ENCODE measurements at regions not wholly inside any gene's neighbourhood (a gene's known extent, or its start where the extent isn't known, plus 50 kb on each side); places are given as distances from the start of the nearest gene placed in this dataset.
A peak's percentile ranks its signal among the peaks of the same experiment; 100 is the strongest.

- Histone ChIP-seq H3K36me3 (no peaks in the 10 kb centered on the region), H3K27ac (no peak overlapping the region), H3K4me3 (no peak overlapping the region), H3K4me1 (no peaks in the 10 kb centered on the region), H3K27me3 (replicated peaks in 1 of 7) (no peaks in the 10 kb centered on the region), H3K9me3 (no peaks in the 10 kb centered on the region)
- TF ChIP-seq CTCF (IDR thresholded peaks at IDR 0.05 in 8 of 11, conservative IDR thresholded peaks at IDR 0.05 in 3 of 11) (no peak), POLR2AphosphoS5 (IDR thresholded peaks at IDR 0.05) (no peak)
- WGBS, 5 donors = 83 to 95% (median 87%) methylated on average over 3 of the region's 3 CpGs
- DNase-seq = peak; percentile 41
- intact Hi-C loops (cut with DNase I; ENCODE audit: low total_unique reads) = no loop called here
These were observed 499.5 kb upstream of the MYT1L start for GRCh38 chr2:2830576-2830975.

GRCh38 chr2:2828774-2829368, 497.8 kb upstream of the MYT1L start:
- Histone ChIP-seq H3K36me3 (no peaks in the 10 kb centered on the region), H3K4me1 (no peaks in the 10 kb centered on the region), H3K27ac (no peak overlapping the region), H3K27me3 (replicated peaks in 1 of 7) (no peaks in the 10 kb centered on the region), H3K9me3 (no peaks in the 10 kb centered on the region), H3K4me3 (no peak overlapping the region)
- 42 to 75% (median 69%) methylated on average over 12 to 13 of the region's 13 CpGs for WGBS, 5 donors
- DNase-seq = peak; percentile 56
- intact Hi-C loops (cut with DNase I; ENCODE audit: low total_unique reads) = no loop called here
- TF ChIP-seq POLR2A (IDR thresholded peaks at IDR 0.05) = no peak
- TF ChIP-seq POLR2AphosphoS5 (IDR thresholded peaks at IDR 0.05) = no peak
- no peak for TF ChIP-seq CTCF (IDR thresholded peaks at IDR 0.05 in 8 of 11, conservative IDR thresholded peaks at IDR 0.05 in 3 of 11)

DNA sequence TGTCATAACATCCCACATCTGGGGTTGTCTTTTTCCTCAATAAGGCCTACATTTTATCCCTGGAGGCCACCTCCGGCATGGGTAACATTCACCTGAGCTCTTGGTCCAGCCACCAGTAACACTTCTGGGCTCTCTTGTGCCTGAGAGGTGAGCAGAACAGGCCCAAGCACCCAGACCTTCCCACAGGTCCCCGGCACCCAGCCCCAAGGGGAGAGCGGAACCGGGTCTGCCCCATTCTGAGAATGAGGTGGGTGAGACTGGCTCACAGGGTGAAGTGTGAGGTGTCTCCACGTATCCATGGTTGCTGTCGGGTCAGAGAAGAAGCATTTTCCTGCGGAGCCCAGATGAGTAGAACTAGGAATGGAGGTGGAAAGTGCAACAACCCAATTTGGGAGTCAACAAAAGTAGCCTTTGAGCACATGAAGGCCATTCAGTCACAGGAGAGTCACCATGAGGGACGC, 496.7 kb upstream of the MYT1L start:
- WGBS, 5 donors = 89 to 94% (median 89%) methylated on average over 8 of the region's 8 CpGs
- Histone ChIP-seq H3K9me3 (no peaks in the 10 kb centered on the region), H3K4me1 (no peaks in the 10 kb centered on the region), H3K4me3 (no peak overlapping the region), H3K27ac (no peak overlapping the region), H3K36me3 (no peaks in the 10 kb centered on the region), H3K27me3 (replicated peaks in 1 of 7) (no peaks in the 10 kb centered on the region)
- TF ChIP-seq POLR2AphosphoS5 (IDR thresholded peaks at IDR 0.05) (no peak), CTCF (IDR thresholded peaks at IDR 0.05 in 8 of 11, conservative IDR thresholded peaks at IDR 0.05 in 3 of 11) (no peak)
- intact Hi-C loops (cut with DNase I; ENCODE audit: low total_unique reads) = no loop called here
- peak; percentile 55 for DNase-seq

DNA sequence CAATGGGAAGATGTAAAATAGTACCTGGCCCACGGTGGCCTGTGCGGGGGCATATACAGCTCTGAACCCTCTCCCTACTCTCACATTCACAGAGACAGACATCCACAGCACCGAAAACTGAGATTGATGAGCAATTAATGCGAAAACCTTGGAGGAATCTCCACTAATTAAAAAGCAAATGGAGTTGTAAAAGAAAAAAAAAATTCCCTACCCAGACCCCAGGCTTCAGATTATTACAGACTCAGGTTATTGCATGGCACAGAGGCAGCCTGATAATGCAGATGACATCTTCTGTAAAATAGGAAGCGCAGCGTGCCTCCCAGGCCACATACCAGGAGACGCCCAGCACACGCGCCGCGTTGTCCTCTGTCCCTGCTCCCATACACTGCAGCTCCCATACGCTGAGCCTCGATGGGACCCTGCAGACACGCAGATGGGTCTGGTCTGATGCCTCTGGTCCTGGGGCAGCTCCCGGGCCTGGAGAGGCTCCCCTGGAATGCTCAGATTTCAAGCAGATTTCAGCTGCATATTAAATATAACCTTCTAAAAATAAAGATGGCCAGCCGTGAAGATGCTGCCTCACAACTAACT, 496.1 kb upstream of the MYT1L start:
- intact Hi-C loops (cut with DNase I; ENCODE audit: low total_unique reads) = no loop called here
- WGBS, 5 donors = 83 to 90% (median 89%) methylated on average over 16 of the region's 16 CpGs
- H3K4me1 ChIP-seq = no peaks in the 10 kb centered on the region
- no peak overlapping the region for H3K4me3 ChIP-seq
- H3K9me3 ChIP-seq = peaks cover 0 to 2% (median under 1%) of the 10 kb centered on the region in 8 donors
- DNase-seq = peak; percentile 50
- H3K27ac ChIP-seq = no peak overlapping the region
- H3K36me3 ChIP-seq = no peaks in the 10 kb centered on the region
- TF ChIP-seq POLR2A (IDR thresholded peaks at IDR 0.05) (no peak), CTCF (IDR thresholded peaks at IDR 0.05 in 8 of 11, conservative IDR thresholded peaks at IDR 0.05 in 3 of 11) (no peak), POLR2AphosphoS5 (IDR thresholded peaks at IDR 0.05) (no peak)
- no peaks in the 10 kb centered on the region for H3K27me3 ChIP-seq (replicated peaks in 1 of 7)

Measured in spleen (tissue), 11 donors.